HG02852 (cell line): ENCODE measurements at regions not wholly inside any gene's neighbourhood (a gene's known extent, or its start where the extent isn't known, plus 50 kb on each side); places are given as distances from the start of the nearest gene placed in this dataset.
A peak's percentile ranks its signal among the peaks of the same experiment; 100 is the strongest.

Experiments
- ATAC-seq: cut with Tn5 transposase; IDR thresholded peaks from one replicate; pipeline ENCODE4 v1.9.1; 2021; ENCODE audit warnings: mild to moderate bottlenecking, moderate library complexity; ENCODE audit not compliant: unreplicated experiment

DNA sequence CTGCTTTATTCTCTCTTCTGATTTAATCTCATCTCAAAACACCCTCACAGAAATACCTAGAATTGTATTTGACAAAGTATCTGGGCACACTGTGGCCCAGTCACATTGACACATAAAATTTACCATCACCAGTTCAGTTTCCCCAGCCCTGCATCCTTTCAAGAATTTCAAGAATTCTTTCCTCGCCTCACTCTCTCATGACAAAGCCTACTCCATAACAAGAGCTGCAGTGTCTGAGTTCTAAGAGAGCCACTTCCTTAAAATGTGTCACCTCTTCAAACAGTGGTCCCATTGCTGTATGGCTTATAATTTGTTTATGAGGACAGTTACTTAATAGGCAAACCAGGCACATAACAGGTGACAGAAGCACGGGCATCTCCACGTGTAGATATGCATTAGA lies 90.9 kb upstream of the STK39 start:
- ATAC-seq: no peak

DNA sequence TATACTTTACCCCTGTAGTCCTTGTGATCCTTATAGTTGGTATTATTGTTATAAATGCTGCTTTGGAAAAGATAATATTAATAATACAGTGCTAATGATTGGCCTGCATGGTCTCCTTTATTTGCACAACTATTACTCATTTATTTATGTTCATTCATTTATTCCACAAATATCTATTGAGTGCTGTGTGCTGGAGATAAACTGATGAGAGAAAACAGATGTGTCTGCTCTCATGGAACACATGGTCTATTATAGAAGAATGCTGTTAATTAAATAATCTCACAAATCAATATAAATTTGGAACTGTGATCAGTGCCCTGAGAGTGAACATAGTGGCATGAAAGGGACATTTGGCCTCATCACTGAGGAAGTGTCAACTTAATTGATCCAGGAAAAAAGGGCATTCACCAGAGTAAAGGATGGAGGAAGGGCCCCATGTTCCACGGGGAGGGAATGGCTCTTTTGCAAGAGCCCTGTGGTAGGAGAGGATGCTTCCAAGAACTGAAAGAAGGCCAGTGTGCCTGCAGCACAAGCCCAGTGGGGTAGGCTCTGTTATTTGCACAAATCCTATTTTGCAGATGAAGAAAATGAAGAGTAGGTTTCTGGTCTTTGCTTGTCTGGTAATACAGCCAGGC lies 91.5 kb upstream of the STK39 start:
- no peak for ATAC-seq

DNA sequence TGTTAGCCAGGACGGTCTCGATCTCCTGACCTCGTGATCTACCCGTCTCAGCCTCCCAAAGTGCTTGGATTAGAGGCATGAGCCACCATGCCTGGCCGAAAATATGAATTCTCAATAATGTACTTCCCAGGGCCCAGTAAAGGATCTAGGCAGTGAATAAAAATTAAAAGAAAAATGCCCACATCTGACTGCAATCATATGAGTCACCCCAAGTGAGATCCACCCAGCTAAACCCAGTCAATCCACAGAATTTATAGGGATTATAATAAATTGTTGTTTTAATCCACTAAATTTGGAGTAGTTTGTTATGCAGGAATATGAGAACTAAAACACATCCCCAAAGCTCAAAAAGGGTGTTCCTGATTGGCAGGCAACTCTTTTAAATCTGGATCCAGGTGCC lies 93.5 kb upstream of the STK39 start:
- ATAC-seq: no peak

DNA sequence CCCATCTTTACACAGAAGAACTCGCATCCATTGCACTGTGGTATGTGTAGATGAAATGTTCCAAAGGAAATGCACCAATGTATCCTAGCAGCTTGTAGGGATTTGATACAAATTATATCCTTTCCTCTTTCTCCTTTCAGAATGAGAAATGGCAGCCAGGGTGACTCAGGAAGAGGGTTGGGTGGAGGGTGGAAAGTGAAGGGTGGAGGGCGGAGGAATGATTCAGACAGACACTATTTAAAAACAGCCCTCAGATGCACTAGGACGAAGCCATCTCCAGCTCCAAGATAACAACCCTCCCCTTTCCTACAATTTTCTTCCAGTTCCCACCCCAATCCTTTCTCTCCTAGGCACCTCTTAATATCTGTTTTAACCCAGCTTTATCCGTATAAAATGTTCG lies 96.2 kb upstream of the STK39 start:
- no peak for ATAC-seq

DNA sequence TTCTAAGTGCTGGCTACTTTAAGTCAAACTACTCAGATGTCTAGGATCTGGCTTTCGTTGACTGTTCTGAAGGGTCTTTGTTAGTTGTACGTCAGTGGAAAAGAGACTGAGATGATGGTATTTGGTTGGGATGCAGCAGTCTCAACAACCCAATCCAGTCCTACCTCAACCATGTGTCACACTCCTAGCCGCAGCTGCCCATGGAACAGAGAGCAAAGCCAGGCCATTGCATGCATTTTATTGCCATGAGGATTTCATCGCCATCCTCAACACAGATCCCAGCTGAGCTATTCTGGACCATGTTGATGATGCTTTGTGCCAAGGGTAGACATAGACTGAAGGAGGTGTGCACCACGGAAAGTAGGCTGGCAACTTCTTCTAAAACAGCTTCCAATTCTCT lies 97.3 kb upstream of the STK39 start:
- no peak for ATAC-seq

DNA sequence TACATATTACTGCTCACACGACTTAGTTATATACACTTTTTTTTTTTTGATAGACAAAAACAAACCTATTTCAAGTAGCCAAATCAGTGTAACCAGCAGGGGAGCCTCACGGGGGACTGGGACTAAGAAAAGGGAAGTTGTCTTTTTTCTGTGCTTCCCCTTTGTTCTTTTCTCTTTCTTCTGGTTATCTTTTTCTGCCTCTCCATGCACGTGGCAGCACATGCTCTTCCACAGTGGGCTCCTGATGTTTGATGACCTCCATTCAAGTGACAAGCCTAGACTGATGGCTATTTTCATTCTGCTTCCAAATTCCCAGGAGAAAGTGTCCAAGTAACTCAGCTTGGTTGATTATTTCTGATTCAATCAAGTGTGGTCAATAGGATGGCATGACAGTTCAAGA lies 98.2 kb upstream of the STK39 start:
- no peak for ATAC-seq

DNA sequence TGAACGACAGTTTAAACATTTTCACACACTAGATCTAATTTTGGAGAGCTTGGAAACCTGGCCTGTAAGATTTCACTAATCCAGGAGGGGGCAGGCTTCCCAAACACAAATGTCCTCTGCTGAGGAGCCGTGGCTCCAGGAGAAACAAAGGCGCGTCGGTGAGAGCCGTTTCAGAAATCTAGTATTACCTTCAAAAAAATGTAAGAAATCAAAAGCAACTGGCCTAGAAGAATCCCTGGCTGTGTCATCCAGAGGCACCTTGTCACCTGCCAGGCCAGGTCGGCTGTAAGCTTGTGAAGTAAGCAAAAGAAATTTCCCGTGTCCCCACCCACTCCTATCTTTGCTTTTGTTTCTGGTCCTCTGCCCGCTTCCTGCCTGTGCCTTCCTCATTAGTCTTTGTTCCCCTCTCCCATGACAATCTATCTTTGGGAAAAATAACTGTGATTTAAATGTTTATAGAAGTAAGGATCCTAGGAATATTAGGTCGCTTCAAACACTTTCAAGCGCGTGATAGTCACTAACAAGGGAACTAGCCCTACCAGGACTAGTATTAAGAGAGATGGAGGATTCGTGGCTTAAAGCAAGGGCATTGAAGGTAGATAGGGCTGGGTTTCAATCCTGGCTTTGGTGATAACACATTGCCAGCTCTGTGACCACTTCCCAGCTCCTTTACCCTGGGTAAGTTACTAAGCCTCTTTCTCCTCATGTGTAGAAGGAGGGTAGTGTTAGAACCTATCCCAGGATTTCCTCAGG lies 99.5 kb upstream of the STK39 start:
- peak; percentile 75 for ATAC-seq

DNA sequence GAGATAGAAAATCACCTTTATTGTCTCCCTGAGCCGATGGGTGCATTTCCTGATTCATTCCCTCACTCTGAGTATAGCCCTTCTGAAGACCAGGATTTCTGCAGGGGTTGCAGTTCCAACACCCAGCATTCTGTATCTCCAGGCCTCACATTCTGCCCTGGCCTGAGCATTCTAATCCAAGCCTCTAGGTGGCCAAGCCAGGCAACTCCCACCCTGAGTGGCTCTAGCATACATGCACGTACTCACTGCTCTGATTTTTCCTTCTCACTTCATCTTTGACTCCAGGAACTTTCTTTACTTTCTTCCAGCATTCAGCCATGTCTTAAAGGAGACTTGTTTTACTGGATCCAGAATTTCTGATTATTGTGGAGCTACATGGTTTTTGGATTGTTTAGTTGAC lies 100.7 kb upstream of the STK39 start:
- ATAC-seq: peak; percentile 64

DNA sequence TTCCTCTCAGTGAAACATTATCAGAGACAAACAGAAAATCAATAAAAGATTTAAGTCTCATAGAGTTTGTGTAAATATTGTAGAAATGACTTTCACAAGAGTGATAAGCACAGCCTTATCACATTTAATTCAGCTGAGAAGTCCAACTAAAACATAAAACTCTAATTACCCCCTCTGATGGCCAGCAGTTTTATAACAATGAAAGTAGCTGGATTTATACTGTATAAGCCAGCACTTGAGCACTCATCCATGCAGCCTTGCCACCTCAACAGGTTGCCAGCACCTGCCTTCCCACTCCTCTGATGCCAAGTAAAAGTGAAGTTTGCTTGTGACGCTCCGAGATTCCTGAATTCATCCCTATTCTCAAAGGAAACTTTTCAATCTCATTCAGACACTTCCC lies 103.0 kb upstream of the STK39 start:
- no peak for ATAC-seq

DNA sequence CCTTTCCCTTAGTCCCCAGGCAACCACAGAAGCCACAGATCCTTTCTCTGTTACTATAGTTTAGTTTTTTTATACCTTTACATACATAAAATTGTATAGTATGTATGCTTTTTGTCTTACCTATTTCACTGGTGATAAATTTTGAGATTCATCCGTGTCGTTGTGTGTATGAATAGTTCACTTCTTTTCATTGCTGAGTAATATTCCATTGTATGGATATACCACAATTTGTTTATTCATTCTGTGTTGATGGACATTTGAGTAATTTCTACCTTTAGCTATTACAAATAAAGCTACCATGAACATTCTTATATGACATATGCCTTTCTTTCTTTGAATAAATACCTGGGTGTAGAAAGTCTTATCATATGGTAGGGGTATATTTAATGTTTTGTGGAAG lies 102.8 kb upstream of the CERS6 start:
- no peak for ATAC-seq

DNA sequence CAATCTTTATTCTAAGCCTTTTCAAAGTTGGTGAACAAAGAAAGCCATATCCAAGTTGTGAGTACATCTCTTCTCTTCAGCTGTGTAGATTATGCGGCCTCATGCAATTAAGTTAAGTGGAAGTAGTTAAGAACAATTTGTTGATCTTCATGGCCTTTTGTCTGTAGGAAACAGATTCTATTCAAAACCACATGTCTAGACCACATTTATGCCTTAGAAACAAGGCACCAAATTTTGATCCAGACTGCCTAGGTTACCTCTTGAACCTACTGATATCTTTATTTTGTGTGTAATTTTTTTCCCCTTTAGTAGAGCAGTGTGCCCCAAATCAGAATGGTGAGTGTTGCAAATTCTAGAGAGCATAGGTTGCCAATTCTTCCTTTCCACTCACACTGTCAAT lies 101.6 kb upstream of the CERS6 start:
- no peak for ATAC-seq

DNA sequence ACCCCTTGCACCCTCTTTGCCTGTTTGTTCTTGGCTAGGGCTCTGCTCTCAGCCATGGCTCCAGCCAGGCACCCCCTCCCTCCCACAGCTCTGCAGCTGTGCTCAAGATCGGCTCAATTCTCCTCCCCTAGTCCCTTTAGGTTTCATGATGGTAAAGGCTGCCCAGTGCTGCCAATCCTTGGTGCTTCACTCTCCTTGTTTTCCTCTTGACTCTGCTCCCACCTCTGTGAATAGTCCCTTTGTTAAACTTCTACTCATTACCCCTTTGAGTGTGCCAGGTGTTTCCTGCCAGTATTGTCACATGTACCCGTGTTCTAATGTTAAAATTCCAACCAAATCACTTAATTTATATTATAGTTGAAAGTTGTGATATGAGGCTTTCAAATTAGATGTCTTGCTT lies 101.0 kb upstream of the CERS6 start:
- no peak for ATAC-seq

DNA sequence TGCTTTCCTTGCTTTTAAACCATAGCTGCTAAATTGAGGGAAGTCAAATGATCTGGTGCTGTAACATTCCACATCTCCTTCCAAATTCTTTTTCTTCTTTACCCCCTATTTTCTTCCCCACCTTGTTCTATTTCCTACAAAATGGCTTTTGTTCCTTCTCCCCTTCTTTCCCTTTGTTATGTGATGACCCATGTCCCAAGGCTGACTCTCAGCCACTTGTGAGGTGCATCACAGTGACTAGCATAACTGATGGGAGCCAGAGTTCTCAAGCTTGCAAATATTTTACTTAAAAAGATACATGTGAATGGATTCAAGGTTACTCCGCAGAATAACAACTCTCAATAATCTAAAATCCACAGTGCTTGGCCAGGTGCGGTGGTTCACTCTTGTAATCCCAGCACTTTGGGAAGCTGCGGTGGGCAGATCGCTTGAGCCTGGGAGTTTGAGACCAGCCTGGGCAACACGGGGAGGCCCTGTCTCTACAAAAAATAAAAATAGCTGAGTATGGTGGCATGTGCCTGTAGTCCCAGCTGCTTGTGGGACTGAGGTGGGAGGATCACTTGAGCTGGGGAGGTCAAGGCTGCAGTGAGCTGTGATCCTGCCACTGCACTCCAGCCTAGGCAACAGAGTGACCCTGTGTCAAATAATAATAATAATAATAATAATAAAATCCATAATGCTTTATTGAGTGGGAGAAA lies 100.1 kb upstream of the CERS6 start:
- ATAC-seq: no peak

DNA sequence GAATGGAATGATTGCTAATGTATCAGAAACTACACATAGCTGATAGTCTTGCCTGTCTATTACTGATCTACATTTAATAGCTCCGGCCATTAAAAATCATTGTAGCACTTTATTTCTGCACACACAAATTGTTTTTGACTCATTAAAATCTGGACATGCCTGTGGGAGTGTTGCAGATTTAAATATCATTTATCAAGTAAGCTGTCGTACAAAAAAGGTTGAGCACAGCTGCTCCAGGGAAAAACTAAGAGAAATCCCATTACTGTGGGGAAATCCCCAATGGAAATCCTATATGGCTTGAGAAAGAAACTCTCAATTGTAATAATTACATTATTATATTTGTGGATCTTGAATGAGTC lies 99.6 kb upstream of the CERS6 start:
- ATAC-seq: no peak

DNA sequence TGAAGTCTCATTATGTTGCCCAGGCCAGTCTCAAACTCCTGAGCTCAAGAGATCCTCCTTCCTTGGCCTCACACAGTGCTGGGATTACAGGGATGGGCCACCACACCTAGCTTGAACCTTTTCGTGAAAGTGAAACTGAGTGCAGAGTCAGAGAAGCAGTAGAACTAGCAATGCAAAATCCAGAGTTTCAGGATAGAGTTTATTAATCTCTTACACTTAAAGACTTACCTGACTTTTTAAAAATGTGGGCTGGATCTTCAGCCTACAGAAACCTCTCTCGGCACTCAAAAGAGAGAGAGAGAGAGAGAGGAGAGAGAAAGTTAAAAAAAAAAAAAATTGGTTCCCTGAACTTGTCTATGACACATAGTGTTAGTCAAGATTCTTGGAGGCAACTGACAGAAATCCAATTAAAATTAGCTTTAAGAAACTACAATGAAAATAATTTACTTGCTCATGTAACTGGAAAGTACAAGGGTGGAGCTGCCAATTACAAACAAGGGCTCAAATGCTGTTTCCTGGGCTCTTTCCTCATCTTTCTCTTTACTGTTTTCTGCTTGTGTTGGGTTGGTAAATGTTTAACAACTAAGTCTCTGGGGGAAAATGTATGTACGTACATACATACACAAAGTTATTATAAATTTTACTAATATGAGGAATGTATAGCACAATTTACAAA lies 98.1 kb upstream of the CERS6 start:
- ATAC-seq: no peak

DNA sequence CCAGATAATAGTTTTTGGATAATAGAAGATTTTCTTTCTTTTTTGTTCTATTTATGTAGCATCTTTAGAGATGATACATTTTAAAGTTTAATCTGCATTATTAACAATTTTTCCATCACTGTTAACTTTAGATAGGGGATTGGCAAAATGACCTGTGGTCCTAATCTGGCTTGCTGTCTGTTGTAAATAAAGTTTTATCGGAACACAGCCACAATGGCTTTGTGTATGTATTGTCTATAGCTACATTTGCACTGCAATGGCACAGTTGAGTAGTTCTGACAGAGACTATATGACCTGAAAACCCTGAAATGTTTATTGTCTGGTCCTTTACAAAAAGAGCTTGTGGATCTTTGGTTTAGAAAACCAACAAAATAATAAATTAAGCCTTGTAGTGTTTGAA lies 97.0 kb upstream of the CERS6 start:
- ATAC-seq: no peak

DNA sequence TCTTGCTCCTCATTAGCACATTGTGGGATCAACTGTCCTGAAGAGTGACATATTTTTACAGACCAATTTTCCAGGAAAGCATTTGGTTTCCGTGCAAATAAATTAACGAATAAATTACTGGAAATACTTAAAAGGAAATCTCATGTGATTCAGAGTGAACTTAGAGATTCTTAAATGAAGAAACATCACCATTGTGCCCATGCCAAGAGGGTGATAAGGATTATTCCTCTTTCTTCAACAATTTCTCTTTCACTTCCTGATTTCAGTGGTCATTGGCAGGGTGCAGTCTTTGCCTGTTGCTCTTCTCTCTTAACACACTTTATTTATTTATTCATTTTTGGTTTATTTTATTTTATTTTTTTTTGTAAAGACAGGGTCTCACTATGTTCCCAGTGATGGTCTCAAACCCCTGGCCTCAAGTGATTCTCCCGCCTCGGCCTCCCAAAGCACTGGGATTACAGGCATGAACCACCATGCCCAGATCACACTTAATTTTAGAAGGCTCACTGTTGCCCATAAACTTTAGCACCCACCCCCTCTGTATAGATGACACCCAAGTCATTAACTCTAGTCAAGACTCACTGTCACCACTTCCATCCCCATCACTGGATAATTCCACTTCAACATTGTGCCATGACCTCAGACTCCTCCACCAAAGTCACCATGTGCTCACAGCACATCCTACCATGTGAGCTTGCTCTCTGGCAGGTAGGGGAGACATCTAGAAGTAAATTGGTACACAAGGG lies 92.6 kb upstream of the CERS6 start:
- peak; percentile 47 for ATAC-seq

DNA sequence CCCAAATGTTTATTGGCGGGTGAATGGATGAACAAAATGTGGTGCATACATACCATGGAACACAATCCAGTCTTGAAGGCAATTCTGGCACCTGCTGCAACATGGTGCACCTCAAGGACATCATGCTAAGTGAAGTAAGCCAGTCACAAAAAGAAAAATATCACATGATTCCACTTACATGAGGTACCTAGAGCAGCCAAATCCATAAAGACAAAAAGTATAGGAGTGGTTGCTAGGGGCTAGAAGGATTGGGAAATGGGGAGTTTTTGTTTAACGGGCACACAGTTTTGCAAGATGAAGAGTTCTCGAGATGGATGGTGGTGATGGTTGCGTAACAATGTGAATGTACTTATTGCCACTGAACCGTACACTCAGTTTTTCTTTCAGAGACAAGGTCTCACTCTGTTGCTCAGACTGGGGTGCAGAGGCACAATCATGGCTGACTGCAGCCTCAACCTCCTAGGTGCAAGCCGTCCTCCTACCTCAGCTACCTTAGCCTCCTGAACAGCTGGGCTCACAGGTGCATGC lies 90.9 kb upstream of the CERS6 start:
- ATAC-seq: no peak

DNA sequence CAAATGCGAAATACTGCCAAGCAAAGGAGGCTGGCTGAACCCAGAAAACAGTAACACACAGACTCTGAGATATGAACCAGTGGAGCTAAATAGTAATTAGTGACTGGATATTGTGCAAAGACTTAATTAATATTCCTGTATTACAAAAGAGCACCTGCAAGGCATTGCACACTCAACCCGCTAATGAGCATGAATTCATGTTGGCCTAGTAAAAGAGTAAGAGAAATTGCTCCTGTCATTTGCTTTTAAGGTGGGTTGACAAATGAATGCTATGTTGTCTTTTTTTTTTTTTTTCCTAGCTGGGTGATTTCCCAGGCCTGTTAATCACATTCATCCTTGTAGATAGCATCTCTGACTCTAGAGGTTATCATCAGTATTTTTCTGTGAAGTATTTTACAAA lies 87.0 kb upstream of the CERS6 start:
- ATAC-seq: no peak

DNA sequence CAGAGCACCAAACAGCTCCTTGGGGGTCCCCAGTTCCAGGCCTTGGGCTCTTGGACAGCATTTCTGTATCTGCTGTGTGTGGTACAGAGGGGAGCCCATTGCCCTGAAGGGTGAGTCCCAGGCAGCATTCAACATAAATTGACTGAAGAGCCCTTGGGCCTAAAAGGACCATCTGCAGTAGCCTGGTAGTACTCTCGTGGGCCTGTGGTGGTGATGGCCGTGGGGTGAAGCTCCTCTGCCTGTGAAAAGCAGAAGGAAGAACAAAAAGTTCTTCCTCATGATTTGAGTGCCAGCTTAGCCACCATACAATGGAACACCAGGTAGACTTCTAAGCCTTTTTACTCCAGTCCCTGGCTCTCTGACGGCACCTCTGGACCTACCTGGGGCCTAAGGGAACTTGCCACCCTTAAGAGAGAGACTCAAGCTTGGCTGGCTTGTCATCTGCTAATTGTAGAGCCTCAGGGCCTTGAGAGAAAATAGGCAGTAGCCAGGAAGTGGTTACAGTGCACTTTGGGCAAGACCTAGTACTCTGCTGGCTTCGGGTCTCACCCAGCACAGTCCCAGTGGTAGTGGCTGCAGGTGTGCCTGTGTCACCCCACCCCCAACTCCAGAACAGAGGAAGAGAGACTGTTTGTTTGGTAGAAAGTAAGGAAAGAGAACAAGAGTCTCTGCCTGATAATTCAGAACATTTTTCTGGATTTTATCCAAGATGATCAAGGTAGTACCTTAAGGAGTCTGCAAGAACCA lies 84.6 kb upstream of the CERS6 start:
- ATAC-seq: peak; percentile 66
